ENCODE measurements at regions not wholly inside any gene's neighbourhood (a gene's known extent, or its start where the extent isn't known, plus 50 kb on each side); places are given as distances from the start of the nearest gene placed in this dataset.
"Not testable (repeated sequence)": the region's sequence is repeated elsewhere in the genome, so short reads cannot be mapped to it uniquely, and the experiment has no call there.

- Histone ChIP-seq H3K4me3 (ENCODE audit: low read length) (no peak overlapping the region), H3K27ac (ENCODE audit: low read length) (no peak overlapping the region), H3K27me3 (ENCODE audit: control insufficient read depth, insufficient read depth, low read length) (no peaks in the 10 kb centered on the region), H3K9me3 (ENCODE audit: control insufficient read depth, insufficient read depth, low read length) (no peaks in the 10 kb centered on the region), H3K4me1 (ENCODE audit: control insufficient read depth, insufficient read depth, low read length) (no peaks in the 10 kb centered on the region), H3K36me3 (ENCODE audit: control insufficient read depth, insufficient read depth, low read length) (no peaks in the 10 kb centered on the region)
- H3K36me3 Mint-ChIP-seq, result no peaks in the 10 kb centered on the region
- ATAC-seq, result no peak
- H3K9me3 Mint-ChIP-seq, result no peaks in the 10 kb centered on the region
- H3K4me1 Mint-ChIP-seq, result peaks cover 6 to 13% of the 10 kb centered on the region in 2 donors
- no peak overlapping the region for H3K4me3 Mint-ChIP-seq
- intact Hi-C loops (cut with micrococcal nuclease), result no loop called here
- no peak for TF ChIP-seq CTCF (IDR thresholded peaks at IDR 0.05)
- H3K27ac Mint-ChIP-seq, result no peak overlapping the region
- no peaks in the 10 kb centered on the region for H3K27me3 Mint-ChIP-seq (ENCODE audit: low read depth in 2 of 2)
- DNase-seq, result no peak
These were observed 103.7 kb downstream of the FCRL5 start for GRCh38 chr1:157448636-157449035.

GRCh38 chr1:157446356-157446755, 106.0 kb downstream of the FCRL5 start:
- H3K36me3 ChIP-seq (ENCODE audit: control insufficient read depth, insufficient read depth, low read length); H3K4me1 ChIP-seq (ENCODE audit: control insufficient read depth, insufficient read depth, low read length); H3K27me3 ChIP-seq (ENCODE audit: control insufficient read depth, insufficient read depth, low read length); DNase-seq; H3K4me3 Mint-ChIP-seq; ATAC-seq; intact Hi-C loops (cut with micrococcal nuclease); H3K4me3 ChIP-seq (ENCODE audit: low read length); H3K27me3 Mint-ChIP-seq (ENCODE audit: low read depth in 2 of 2); H3K36me3 Mint-ChIP-seq; H3K9me3 Mint-ChIP-seq; H3K27ac Mint-ChIP-seq; H3K9me3 ChIP-seq (ENCODE audit: control insufficient read depth, insufficient read depth, low read length); H3K27ac ChIP-seq (ENCODE audit: low read length): not testable (repeated sequence)
- WGBS (ENCODE audit: insufficient coverage), result 94% methylated on average over 31 of the region's 31 CpGs
- peaks cover 6 to 13% of the 10 kb centered on the region in 2 donors for H3K4me1 Mint-ChIP-seq

GRCh38 chr1:157445616-157446140, 106.6 kb downstream of the FCRL5 start:
- H3K27me3 ChIP-seq (ENCODE audit: control insufficient read depth, insufficient read depth, low read length); ATAC-seq; H3K9me3 ChIP-seq (ENCODE audit: control insufficient read depth, insufficient read depth, low read length); H3K4me3 Mint-ChIP-seq; intact Hi-C loops (cut with micrococcal nuclease); H3K36me3 ChIP-seq (ENCODE audit: control insufficient read depth, insufficient read depth, low read length); H3K36me3 Mint-ChIP-seq; DNase-seq; H3K27ac ChIP-seq (ENCODE audit: low read length); H3K4me1 ChIP-seq (ENCODE audit: control insufficient read depth, insufficient read depth, low read length); H3K27me3 Mint-ChIP-seq (ENCODE audit: low read depth in 2 of 2); H3K9me3 Mint-ChIP-seq; H3K27ac Mint-ChIP-seq; H3K4me3 ChIP-seq (ENCODE audit: low read length): not testable (repeated sequence)
- peaks cover 6 to 11% of the 10 kb centered on the region in 2 donors for H3K4me1 Mint-ChIP-seq
- 76% methylated on average over 13 of the region's 15 CpGs for WGBS (ENCODE audit: insufficient coverage)

GRCh38 chr1:157442065-157442464, 110.2 kb downstream of the FCRL5 start:
- no peak for TF ChIP-seq CTCF (IDR thresholded peaks at IDR 0.05)
- Histone ChIP-seq H3K4me1 (ENCODE audit: control insufficient read depth, insufficient read depth, low read length) (no peaks in the 10 kb centered on the region), H3K4me3 (ENCODE audit: low read length) (no peak overlapping the region), H3K36me3 (ENCODE audit: control insufficient read depth, insufficient read depth, low read length) (no peaks in the 10 kb centered on the region), H3K9me3 (ENCODE audit: control insufficient read depth, insufficient read depth, low read length) (no peaks in the 10 kb centered on the region), H3K27ac (ENCODE audit: low read length) (no peak overlapping the region), H3K27me3 (ENCODE audit: control insufficient read depth, insufficient read depth, low read length) (no peaks in the 10 kb centered on the region)
- Mint-ChIP-seq H3K9me3 (no peaks in the 10 kb centered on the region), H3K4me1 (peaks cover 0 to 14% of the 10 kb centered on the region in 2 donors), H3K4me3 (no peak overlapping the region), H3K27ac (no peak overlapping the region), H3K36me3 (no peaks in the 10 kb centered on the region), H3K27me3 (ENCODE audit: low read depth in 2 of 2) (peaks cover 0 to 2% of the 10 kb centered on the region in 2 donors)
- intact Hi-C loops (cut with micrococcal nuclease), result no loop called here
- WGBS (ENCODE audit: insufficient coverage), result 100% methylated on average over 1 of the region's 1 CpG
- DNase-seq, result no peak
- no peak for ATAC-seq
